Spleen (tissue), 11 donors: ENCODE measurements at regions not wholly inside any gene's neighbourhood (a gene's known extent, or its start where the extent isn't known, plus 50 kb on each side); places are given as distances from the start of the nearest gene placed in this dataset.

Experiments
- DNase-seq: peaks from one replicate; pipeline ENCODE4 v3.0.0-alpha.2; 2020
- H3K27ac ChIP-seq, 8 donors: fragments of 200-600 bp; sonication (generic) in 7 of 8; 1 replicate in 4 of 8; 2 replicates in 4 of 8; pipeline versions ENCODE4 v1.5.0 to v1.8.0; 2016 to 2021; ENCODE audit warnings: inconsistent platforms in 4 of 8, mild to moderate bottlenecking in 4 of 8, moderate library complexity in 1 of 8
- H3K27me3 ChIP-seq, 7 donors: fragments of 200-600 bp; sonication (generic) in 6 of 7; replicated peaks in 1 of 7; 1 replicate in 4 of 7; 2 replicates in 3 of 7; pipeline versions ENCODE4 v1.5.0 to v1.8.0; 2016 to 2021; ENCODE audit warnings: inconsistent platforms in 3 of 7, mild to moderate bottlenecking in 1 of 7
- H3K36me3 ChIP-seq, 6 donors: fragments of 200-600 bp; sonication (generic) in 5 of 6; 1 replicate in 4 of 6; 2 replicates in 2 of 6; pipeline versions ENCODE4 v1.5.0 to v1.8.0; 2016 to 2021; ENCODE audit warnings: inconsistent platforms in 2 of 6
- H3K4me1 ChIP-seq, 6 donors: fragments of 200-600 bp; sonication (generic) in 5 of 6; 1 replicate in 3 of 6; 2 replicates in 3 of 6; pipeline versions ENCODE4 v1.5.0 to v1.8.0; 2016 to 2021; ENCODE audit warnings: inconsistent platforms in 3 of 6
- H3K4me3 ChIP-seq, 8 donors: fragments of 200-600 bp; sonication (generic) in 7 of 8; 1 replicate in 4 of 8; 2 replicates in 4 of 8; pipeline versions ENCODE4 v1.5.0 to v1.8.0; 2016 to 2021; ENCODE audit warnings: inconsistent platforms in 4 of 8, mild to moderate bottlenecking in 4 of 8, moderate library complexity in 2 of 8
- H3K9me3 ChIP-seq, 8 donors: fragments of 200-600 bp; sonication (generic) in 7 of 8; 1 replicate in 4 of 8; 2 replicates in 4 of 8; pipeline versions ENCODE4 v1.5.0 to v1.8.0; 2016 to 2021; ENCODE audit warnings: inconsistent platforms in 4 of 8
- POLR2A ChIP-seq, 3 donors: fragments of 450-650 bp; IDR thresholded peaks; one replicate each; pipeline ENCODE4 v1.5.1; 2017; ENCODE audit warnings: antibody characterized with exemption in 3 of 3, mild to moderate bottlenecking in 1 of 3
- POLR2AphosphoS5 ChIP-seq, 3 donors: sonication (generic); formaldehyde crosslinking; IDR thresholded peaks; one replicate each; pipeline ENCODE4 v1.5.1; 2017; ENCODE audit warnings: antibody characterized with exemption in 3 of 3
- WGBS, 5 donors: extraction: QIAGEN DNeasy Blood & Tissue Kit in 3 of 5; methylation state at CpG; one replicate each; pipeline versions ENCODE4 v1.1.5 to v1.1.7; 2013 to 2018; 5-methylcytosine and 5-hydroxymethylcytosine counted together
- intact Hi-C: fragments of 100-400 bp; cut with DNase I; formaldehyde crosslinking; loops from one replicate; pipeline ENCODE4 v1.15.0; 2023; ENCODE audit warnings: low total_unique reads
- TF ChIP-seq, protein P1 (sequence below), 11 experiments: fragments of 200-600 bp in 7 of 11; fragments of 450-650 bp in 4 of 11; sonication (generic) in 4 of 11; IDR thresholded peaks in 8 of 11; conservative IDR thresholded peaks in 3 of 11; 1 replicate in 7 of 11; 2 replicates in 4 of 11; pipeline versions ENCODE4 v1.4.0 to v1.8.0; 2016 to 2021; ENCODE audit warnings: antibody characterized with exemption in 11 of 11, inconsistent platforms in 4 of 11, mild to moderate bottlenecking in 1 of 11
- donor health status: healthy with polysubstance abuse.
- donor health status: DM: no; HTN: no; CAD: no; lungs with moderate emphysema.
- donor health status: DM: no; HTN: no; CAD: no.
- donor health status: Bipolar disorder and iron deficiency.
- donor health status: healthy.
- donor health status: DM: no; HTN: no; CAD: no.
- donor health status: DM: yes; HTN: yes; CAD: no.

DNA sequence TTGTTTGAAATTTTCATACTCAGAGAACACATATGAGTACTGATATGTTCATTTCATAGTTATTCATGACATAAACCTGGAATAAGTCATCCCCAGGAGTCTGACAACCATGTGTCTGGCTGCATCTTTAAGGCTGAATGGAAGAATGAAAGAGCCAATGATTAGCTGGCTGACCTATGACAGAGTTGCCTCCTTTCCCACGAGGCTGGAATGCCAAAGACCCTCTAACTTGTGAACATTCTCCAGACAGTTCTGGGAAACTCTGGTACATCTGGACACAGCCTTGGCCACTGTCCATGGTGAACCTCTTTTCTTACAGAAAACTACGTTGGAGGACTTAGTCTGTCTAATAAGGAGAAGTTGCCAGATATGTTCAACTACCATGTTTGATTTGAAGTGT lies 380.8 kb upstream of the MKI67 start:
- intact Hi-C loops, result no loop called here
- H3K27ac ChIP-seq, result no peak overlapping the region
- WGBS, 5 donors, result 24 to 57% (median 38%) methylated on average over 2 of the region's 2 CpGs
- no peaks in the 10 kb centered on the region for H3K4me1 ChIP-seq
- no peaks in the 10 kb centered on the region for H3K36me3 ChIP-seq
- DNase-seq, result no peak
- TF ChIP-seq, protein P1, sequence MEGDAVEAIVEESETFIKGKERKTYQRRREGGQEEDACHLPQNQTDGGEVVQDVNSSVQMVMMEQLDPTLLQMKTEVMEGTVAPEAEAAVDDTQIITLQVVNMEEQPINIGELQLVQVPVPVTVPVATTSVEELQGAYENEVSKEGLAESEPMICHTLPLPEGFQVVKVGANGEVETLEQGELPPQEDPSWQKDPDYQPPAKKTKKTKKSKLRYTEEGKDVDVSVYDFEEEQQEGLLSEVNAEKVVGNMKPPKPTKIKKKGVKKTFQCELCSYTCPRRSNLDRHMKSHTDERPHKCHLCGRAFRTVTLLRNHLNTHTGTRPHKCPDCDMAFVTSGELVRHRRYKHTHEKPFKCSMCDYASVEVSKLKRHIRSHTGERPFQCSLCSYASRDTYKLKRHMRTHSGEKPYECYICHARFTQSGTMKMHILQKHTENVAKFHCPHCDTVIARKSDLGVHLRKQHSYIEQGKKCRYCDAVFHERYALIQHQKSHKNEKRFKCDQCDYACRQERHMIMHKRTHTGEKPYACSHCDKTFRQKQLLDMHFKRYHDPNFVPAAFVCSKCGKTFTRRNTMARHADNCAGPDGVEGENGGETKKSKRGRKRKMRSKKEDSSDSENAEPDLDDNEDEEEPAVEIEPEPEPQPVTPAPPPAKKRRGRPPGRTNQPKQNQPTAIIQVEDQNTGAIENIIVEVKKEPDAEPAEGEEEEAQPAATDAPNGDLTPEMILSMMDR (IDR thresholded peaks at IDR 0.05 in 8 of 11, conservative IDR thresholded peaks at IDR 0.05 in 3 of 11), result no peak
- TF ChIP-seq POLR2A (IDR thresholded peaks at IDR 0.05), result no peak
- TF ChIP-seq POLR2AphosphoS5 (IDR thresholded peaks at IDR 0.05), result no peak
- H3K9me3 ChIP-seq, result no peaks in the 10 kb centered on the region
- H3K27me3 ChIP-seq, result peaks cover 0 to 18% (median 0%) of the 10 kb centered on the region in 7 donors
- H3K4me3 ChIP-seq, result no peak overlapping the region

DNA sequence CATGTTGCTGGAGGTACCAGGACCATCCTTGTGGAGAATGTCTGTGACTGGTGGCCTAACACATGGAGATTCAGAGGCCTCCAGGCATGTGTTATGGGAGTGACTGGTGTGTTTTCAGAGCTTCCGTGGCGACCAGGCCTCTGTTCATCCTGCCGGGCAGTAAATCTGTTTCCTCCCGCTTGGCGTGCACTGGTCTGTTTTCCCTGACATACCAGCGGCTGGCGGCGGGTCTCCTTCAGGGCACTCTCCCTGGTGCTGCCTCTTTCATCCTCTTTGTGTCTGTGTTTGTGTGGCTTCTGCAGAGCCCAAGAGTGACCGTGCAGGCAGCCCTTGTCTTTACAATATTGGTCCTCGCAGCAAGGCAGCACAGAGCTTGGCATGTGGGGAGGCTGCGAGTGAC lies 385.1 kb upstream of the MKI67 start:
- intact Hi-C loops, result no loop called here

DNA sequence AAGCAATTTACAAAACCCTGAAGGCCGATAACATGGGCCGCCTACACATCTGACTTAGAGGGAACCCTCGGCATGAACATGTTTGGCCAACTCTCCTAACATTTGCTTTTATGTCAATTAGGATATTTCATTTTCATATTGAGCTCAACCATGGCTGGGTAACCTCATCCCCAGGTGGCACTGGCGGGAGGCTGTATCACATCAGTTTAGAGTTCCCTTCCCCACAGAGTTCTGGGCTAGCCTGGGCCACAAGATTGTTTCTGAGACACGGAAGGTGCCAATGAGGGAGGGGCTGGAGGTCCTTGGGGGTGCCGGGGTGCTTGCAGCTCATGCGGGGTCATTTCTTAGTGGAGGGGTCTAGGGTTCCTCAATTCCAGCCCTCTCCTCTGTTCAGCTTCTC lies 386.5 kb upstream of the MKI67 start:
- no peaks in the 10 kb centered on the region for H3K36me3 ChIP-seq
- TF ChIP-seq POLR2AphosphoS5 (IDR thresholded peaks at IDR 0.05), result no peak
- TF ChIP-seq, protein P1 (IDR thresholded peaks at IDR 0.05 in 8 of 11, conservative IDR thresholded peaks at IDR 0.05 in 3 of 11), result no peak
- TF ChIP-seq POLR2A (IDR thresholded peaks at IDR 0.05), result no peak
- H3K4me3 ChIP-seq, result no peak overlapping the region
- H3K27ac ChIP-seq, result no peak overlapping the region
- no peaks in the 10 kb centered on the region for H3K27me3 ChIP-seq
- no peaks in the 10 kb centered on the region for H3K9me3 ChIP-seq
- H3K4me1 ChIP-seq, result no peaks in the 10 kb centered on the region
- DNase-seq, result no peak
- WGBS, 5 donors, result 79 to 95% (median 90%) methylated on average over 7 of the region's 7 CpGs
- intact Hi-C loops, result no loop called here

More for the DNA sequence above, 385.1 kb upstream of the MKI67 start:
- no peak for DNase-seq
- TF ChIP-seq, protein P1 (IDR thresholded peaks at IDR 0.05 in 8 of 11, conservative IDR thresholded peaks at IDR 0.05 in 3 of 11), result no peak
- TF ChIP-seq POLR2A (IDR thresholded peaks at IDR 0.05), result no peak
- no peak for TF ChIP-seq POLR2AphosphoS5 (IDR thresholded peaks at IDR 0.05)
- no peak overlapping the region for H3K27ac ChIP-seq
- H3K4me1 ChIP-seq, result no peaks in the 10 kb centered on the region
- no peaks in the 10 kb centered on the region for H3K27me3 ChIP-seq
- H3K4me3 ChIP-seq, result no peak overlapping the region
- H3K36me3 ChIP-seq, result no peaks in the 10 kb centered on the region
- no peaks in the 10 kb centered on the region for H3K9me3 ChIP-seq
- WGBS, 5 donors, result 60 to 74% (median 67%) methylated on average over 11 of the region's 11 CpGs

DNA sequence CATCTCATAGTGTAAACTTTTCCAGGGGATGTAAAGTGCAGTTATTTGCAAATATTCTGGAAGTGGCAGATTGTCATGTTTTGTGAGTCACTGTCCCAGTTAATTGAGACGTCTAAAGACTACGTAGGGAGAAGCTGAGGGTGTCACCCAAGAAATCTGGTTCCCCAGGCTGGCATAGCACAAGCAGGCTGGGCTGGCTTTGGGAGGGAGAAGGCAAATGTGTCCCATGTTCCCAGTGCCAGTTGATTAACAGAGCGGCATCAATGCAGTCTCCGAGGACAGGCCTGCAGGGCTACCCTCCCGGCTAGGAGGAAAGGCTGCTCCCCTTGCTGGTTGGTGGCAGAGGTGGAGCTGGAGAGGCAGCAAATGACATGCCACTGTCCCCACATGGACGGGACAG lies 388.3 kb upstream of the MKI67 start:
- DNase-seq, result no peak
- intact Hi-C loops, result no loop called here
- WGBS, 5 donors, result 76 to 89% (median 79%) methylated on average over 4 to 6 of the region's 6 CpGs
- no peaks in the 10 kb centered on the region for H3K27me3 ChIP-seq
- TF ChIP-seq, protein P1 (IDR thresholded peaks at IDR 0.05 in 8 of 11, conservative IDR thresholded peaks at IDR 0.05 in 3 of 11), result no peak
- TF ChIP-seq POLR2AphosphoS5 (IDR thresholded peaks at IDR 0.05) (no peak), POLR2A (IDR thresholded peaks at IDR 0.05) (no peak)
- H3K9me3 ChIP-seq, result no peaks in the 10 kb centered on the region
- H3K4me1 ChIP-seq, result no peaks in the 10 kb centered on the region
- no peak overlapping the region for H3K27ac ChIP-seq
- no peak overlapping the region for H3K4me3 ChIP-seq
- no peaks in the 10 kb centered on the region for H3K36me3 ChIP-seq
